ENCODE measurements at regions not wholly inside any gene's neighbourhood (a gene's known extent, or its start where the extent isn't known, plus 50 kb on each side); places are given as distances from the start of the nearest gene placed in this dataset.

DNA sequence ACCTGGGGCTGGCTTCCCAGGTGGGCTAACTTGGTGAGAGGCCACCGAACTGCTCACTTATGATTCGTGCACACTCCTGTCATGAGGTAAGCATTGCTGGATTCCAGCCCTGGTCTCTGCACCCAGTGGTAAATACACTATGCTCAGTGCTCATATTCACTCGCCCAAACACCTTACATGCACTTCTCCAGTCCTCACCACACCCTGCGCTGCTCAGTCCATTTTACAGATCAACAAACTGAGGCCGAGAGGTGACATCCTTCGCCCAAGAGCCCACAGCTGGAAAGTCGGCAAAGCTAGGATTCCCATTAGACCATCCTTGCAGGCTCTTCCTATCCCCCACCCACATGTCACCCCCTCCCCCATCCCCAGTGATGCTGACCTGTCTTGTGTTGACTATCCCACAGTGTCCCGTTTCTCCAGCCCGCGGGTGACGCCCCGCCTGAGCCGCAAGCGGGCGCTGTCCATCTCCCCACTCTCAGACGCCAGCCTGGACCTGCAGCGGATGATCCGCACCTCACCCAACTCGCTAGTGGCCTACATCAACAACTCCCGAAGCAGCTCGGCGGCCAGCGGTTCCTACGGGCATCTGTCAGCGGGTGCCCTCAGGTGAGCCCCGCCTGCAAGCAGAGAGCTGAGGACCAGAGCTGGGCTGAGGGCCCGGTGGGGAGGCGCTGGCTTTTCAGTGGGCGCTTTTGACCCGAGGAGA lies 232.8 kb downstream of the GLI2 start:
- TF ChIP-seq, protein P1, sequence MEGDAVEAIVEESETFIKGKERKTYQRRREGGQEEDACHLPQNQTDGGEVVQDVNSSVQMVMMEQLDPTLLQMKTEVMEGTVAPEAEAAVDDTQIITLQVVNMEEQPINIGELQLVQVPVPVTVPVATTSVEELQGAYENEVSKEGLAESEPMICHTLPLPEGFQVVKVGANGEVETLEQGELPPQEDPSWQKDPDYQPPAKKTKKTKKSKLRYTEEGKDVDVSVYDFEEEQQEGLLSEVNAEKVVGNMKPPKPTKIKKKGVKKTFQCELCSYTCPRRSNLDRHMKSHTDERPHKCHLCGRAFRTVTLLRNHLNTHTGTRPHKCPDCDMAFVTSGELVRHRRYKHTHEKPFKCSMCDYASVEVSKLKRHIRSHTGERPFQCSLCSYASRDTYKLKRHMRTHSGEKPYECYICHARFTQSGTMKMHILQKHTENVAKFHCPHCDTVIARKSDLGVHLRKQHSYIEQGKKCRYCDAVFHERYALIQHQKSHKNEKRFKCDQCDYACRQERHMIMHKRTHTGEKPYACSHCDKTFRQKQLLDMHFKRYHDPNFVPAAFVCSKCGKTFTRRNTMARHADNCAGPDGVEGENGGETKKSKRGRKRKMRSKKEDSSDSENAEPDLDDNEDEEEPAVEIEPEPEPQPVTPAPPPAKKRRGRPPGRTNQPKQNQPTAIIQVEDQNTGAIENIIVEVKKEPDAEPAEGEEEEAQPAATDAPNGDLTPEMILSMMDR (IDR thresholded peaks at IDR 0.05) = no peak
- no peak for TF ChIP-seq EP300 (IDR thresholded peaks at IDR 0.05)
